Mesendoderm (in vitro differentiated cells): ENCODE measurements at regions not wholly inside any gene's neighbourhood (a gene's known extent, or its start where the extent isn't known, plus 50 kb on each side); places are given as distances from the start of the nearest gene placed in this dataset.

Source experiments
- DNase-seq: peaks from one replicate; pipeline ENCODE4 v3.0.0; 2013
- H2AK5ac ChIP-seq: 2 replicates; pipeline ENCODE4 v1.6.1; 2013; ENCODE audit warnings: low read length, inconsistent platforms
- H2BK120ac ChIP-seq: 2 replicates; pipeline ENCODE4 v1.6.1; 2013; ENCODE audit warnings: low read depth, mild to moderate bottlenecking, low read length, moderate library complexity, mixed read lengths
- H2BK15ac ChIP-seq: replicated peaks from 2 replicates; pipeline ENCODE4 v1.6.1; 2013; ENCODE audit warnings: low read depth, mild to moderate bottlenecking, moderate library complexity
- H2BK5ac ChIP-seq: 2 replicates; pipeline ENCODE4 v1.6.1; 2013; ENCODE audit warnings: low read length, inconsistent platforms
- H3K18ac ChIP-seq: 2 replicates; pipeline ENCODE4 v1.6.1; 2013; ENCODE audit warnings: mild to moderate bottlenecking, low read length, mixed read lengths
- H3K23ac ChIP-seq: one replicate; pipeline ENCODE4 v1.6.1; 2013; ENCODE audit warnings: low read length
- H3K27ac ChIP-seq: 2 replicates; pipeline ENCODE4 v1.5.1; 2013; ENCODE audit warnings: low read depth, mild to moderate bottlenecking, inconsistent platforms, low read length, moderate library complexity
- H3K27me3 ChIP-seq: 2 replicates; pipeline ENCODE4 v1.6.1; 2013; ENCODE audit warnings: low read length, control low read depth, mild to moderate bottlenecking, inconsistent platforms; ENCODE audit not compliant: insufficient read depth, poor library complexity
- H3K36me3 ChIP-seq: 2 replicates; pipeline ENCODE4 v1.6.1; 2013; ENCODE audit warnings: low read length, inconsistent platforms; ENCODE audit not compliant: control insufficient read depth, insufficient read depth
- H3K4ac ChIP-seq: one replicate; pipeline ENCODE4 v1.6.1; 2013; ENCODE audit warnings: low read depth, mild to moderate bottlenecking, low read length, moderate library complexity
- H3K4me1 ChIP-seq: 2 replicates; pipeline ENCODE4 v1.6.1; 2013; ENCODE audit warnings: low read depth, low read length, inconsistent platforms; ENCODE audit not compliant: control insufficient read depth
- H3K4me2 ChIP-seq: 2 replicates; pipeline ENCODE4 v1.6.1; 2013; ENCODE audit warnings: low read length
- H3K4me3 ChIP-seq: 2 replicates; pipeline ENCODE4 v1.5.1; 2013; ENCODE audit warnings: mild to moderate bottlenecking, low read length
- H3K56ac ChIP-seq: one replicate; pipeline ENCODE4 v1.6.1; 2013; ENCODE audit warnings: low read length
- H3K79me1 ChIP-seq: 2 replicates; pipeline ENCODE4 v1.6.1; 2013; ENCODE audit warnings: low read length, inconsistent platforms
- H3K79me2 ChIP-seq: 2 replicates; pipeline ENCODE4 v1.6.1; 2013; ENCODE audit warnings: mild to moderate bottlenecking, low read length; ENCODE audit not compliant: control insufficient read depth, insufficient read depth
- H3K9ac ChIP-seq: 2 replicates; pipeline ENCODE4 v1.6.1; 2013; ENCODE audit warnings: low read length, inconsistent platforms
- H4K5ac ChIP-seq: one replicate; pipeline ENCODE4 v1.6.1; 2013; ENCODE audit warnings: low read length
- H4K8ac ChIP-seq: one replicate; pipeline ENCODE4 v1.6.1; 2013; ENCODE audit warnings: low read depth, mild to moderate bottlenecking, control low read depth, low read length, moderate library complexity
- WGBS: extraction: QIAGEN DNeasy Blood & Tissue Kit; methylation state at CpG from one replicate; pipeline ENCODE4 v1.1.7; 2013; ENCODE audit warnings: low lambda C conversion rate, missing lambda C conversion rate; ENCODE audit not compliant: insufficient coverage; ENCODE audit errors: extremely low coverage; 5-methylcytosine and 5-hydroxymethylcytosine counted together

DNA sequence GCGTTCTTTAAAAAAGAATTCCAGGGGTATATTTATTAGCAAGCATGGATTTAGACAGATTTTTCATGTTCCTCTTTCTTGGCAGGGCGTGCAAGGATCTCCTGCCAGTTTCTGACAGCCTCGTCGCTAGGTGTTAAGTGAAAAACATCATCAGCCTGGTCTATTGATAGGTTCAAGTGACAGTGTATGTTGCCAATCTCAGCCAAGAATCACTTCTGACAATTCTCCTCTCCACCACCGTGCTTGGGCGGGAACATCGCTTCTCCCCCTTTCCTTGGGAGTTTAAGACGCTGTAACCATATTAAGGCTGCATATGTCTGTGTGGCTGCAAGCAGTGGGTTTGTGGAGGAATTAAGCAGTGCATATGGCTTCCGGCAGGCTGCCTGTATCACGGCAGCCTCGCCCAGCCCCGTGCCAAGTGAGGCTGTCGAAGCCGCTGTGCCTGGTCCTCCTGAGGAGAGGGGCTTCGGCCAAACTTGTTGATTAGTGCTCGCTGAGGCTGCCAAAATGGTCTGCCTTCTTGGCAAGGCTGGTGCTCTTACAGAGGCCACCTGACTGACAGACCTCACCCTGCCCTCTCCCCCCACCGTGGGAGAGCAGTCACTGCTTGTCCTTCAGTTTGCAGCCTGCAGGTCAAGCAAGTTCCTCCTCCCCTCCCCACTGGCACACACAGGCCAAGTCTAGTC, 132.2 kb upstream of the MPHOSPH6 start:
- Histone ChIP-seq H3K4me1 (no peaks in the 10 kb centered on the region), H3K36me3 (no peaks in the 10 kb centered on the region), H3K56ac (no peak overlapping the region), H3K4me2 (no peak overlapping the region), H4K8ac (no peak overlapping the region), H3K4me3 (no peak overlapping the region), H3K18ac (no peak overlapping the region), H3K27ac (no peak overlapping the region), H3K79me1 (no peaks in the 10 kb centered on the region), H2BK5ac (no peak overlapping the region), H2AK5ac (no peak overlapping the region), H3K27me3 (no peaks in the 10 kb centered on the region), H3K23ac (no peak overlapping the region), H2BK120ac (no peak overlapping the region), H3K9ac (no peak overlapping the region), H3K79me2 (no peaks in the 10 kb centered on the region), H3K4ac (no peak overlapping the region), H4K5ac (no peak overlapping the region), H2BK15ac (no peak overlapping the region)
- no peak for DNase-seq
- WGBS, result no CpG with 5 or more reads among the region's 17 CpGs

DNA sequence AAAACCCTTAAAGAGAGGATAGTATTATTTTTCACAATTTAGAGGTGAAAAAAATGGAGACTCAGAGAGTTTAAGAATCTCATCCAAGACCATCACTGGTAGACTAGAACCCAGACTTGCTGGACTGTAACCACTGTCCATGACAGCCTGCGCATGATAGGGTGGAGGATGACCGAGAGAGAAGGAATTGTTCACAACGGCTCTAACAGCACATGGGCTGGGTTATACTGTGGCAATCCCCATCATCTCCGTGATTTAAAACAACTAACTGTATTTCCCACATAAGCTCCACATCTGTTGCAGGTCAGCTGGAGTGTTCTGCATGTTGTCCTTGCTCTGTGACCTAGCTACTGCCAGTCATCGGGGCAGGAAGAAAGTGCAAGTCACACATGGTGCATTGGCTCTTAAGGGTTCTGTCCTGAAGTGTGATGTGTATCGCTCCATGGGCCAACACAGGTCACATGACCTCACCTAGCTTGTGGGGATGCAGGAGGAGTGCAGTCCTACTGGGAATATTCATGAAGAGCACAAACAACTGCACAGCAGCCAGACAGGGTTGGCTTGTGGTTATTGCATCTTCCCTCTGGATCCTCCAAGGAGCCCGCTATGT, 131.2 kb upstream of the MPHOSPH6 start:
- Histone ChIP-seq H4K5ac (no peak overlapping the region), H2BK15ac (no peak overlapping the region), H3K36me3 (no peaks in the 10 kb centered on the region), H3K4me2 (no peak overlapping the region), H3K56ac (no peak overlapping the region), H3K27ac (no peak overlapping the region), H3K4me3 (no peak overlapping the region), H3K18ac (no peak overlapping the region), H3K79me2 (no peaks in the 10 kb centered on the region), H3K4ac (no peak overlapping the region), H3K27me3 (no peaks in the 10 kb centered on the region), H3K4me1 (no peaks in the 10 kb centered on the region), H2BK120ac (no peak overlapping the region), H2BK5ac (no peak overlapping the region), H3K79me1 (no peaks in the 10 kb centered on the region), H2AK5ac (no peak overlapping the region), H3K23ac (no peak overlapping the region), H4K8ac (no peak overlapping the region), H3K9ac (no peak overlapping the region)
- WGBS, result no CpG with 5 or more reads among the region's 7 CpGs
- no peak for DNase-seq

DNA sequence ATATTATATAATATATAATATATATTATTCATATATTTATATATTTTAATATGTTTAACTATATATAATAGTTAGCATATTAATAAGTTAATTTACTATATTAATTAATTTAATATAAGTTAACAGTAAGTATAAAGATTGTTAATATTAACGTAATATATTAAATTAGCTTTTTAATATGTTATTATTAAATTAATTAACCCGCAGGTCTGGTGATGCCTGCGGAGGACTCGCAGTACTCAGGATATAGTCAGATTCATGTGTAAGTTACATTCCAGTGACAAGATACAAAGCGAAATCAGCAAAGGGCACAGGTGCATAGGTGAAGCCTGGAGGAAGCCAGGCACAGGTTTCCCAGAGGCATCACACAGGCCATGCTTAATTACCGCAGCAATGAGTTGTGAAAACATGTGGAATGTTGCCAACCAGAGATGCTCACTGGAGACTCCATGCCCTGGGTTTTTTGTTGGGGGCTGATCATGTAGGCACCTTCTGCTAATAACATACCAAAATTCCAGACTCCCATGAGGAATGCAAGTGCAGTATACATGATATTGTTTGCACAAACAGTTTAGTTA, 130.4 kb upstream of the MPHOSPH6 start:
- no peak overlapping the region for H3K9ac ChIP-seq
- no peak overlapping the region for H3K4me2 ChIP-seq
- H2AK5ac ChIP-seq, result no peak overlapping the region
- no peak for DNase-seq
- no peak overlapping the region for H4K8ac ChIP-seq
- H2BK15ac ChIP-seq, result no peak overlapping the region
- H3K4ac ChIP-seq, result no peak overlapping the region
- H3K4me1 ChIP-seq, result no peaks in the 10 kb centered on the region
- H3K4me3 ChIP-seq, result no peak overlapping the region
- H3K18ac ChIP-seq, result no peak overlapping the region
- H4K5ac ChIP-seq, result no peak overlapping the region
- no peaks in the 10 kb centered on the region for H3K79me2 ChIP-seq
- H3K27me3 ChIP-seq, result no peaks in the 10 kb centered on the region
- no peak overlapping the region for H3K27ac ChIP-seq
- H2BK120ac ChIP-seq, result no peak overlapping the region
- WGBS, result 100% methylated on average over 1 of the region's 6 CpGs
- no peak overlapping the region for H3K56ac ChIP-seq
- no peaks in the 10 kb centered on the region for H3K79me1 ChIP-seq
- no peak overlapping the region for H3K23ac ChIP-seq
- H2BK5ac ChIP-seq, result no peak overlapping the region
- no peaks in the 10 kb centered on the region for H3K36me3 ChIP-seq

DNA sequence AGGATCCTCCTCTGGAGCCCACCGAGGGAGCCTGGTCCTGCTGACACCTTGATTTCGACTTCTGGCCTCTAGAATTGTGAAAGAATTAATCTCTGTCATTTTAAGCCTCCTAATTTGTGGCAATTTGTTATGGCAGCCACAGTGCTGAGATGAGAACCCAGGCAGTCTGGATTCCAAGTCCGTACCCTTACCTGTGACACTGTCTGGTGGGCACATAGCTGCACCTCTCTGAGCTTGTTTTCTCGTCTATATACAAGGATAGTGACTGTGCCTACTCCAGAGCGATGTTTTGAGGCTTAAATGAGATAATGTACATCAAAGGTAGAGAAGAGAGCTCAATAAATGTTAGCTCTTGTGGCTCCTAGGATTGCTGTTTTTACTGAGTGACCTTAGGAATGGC, 128.4 kb upstream of the MPHOSPH6 start:
- H4K8ac ChIP-seq, result no peak overlapping the region
- H4K5ac ChIP-seq, result no peak overlapping the region
- no peaks in the 10 kb centered on the region for H3K27me3 ChIP-seq
- no peak for DNase-seq
- H3K23ac ChIP-seq, result no peak overlapping the region
- H3K4ac ChIP-seq, result no peak overlapping the region
- no peak overlapping the region for H2BK15ac ChIP-seq
- no peak overlapping the region for H2AK5ac ChIP-seq
- no peak overlapping the region for H3K4me3 ChIP-seq
- no peak overlapping the region for H3K9ac ChIP-seq
- no peak overlapping the region for H3K27ac ChIP-seq
- H3K79me2 ChIP-seq, result no peaks in the 10 kb centered on the region
- H3K4me2 ChIP-seq, result no peak overlapping the region
- no peaks in the 10 kb centered on the region for H3K79me1 ChIP-seq
- WGBS, result no CpG with 5 or more reads among the region's 5 CpGs
- H3K18ac ChIP-seq, result no peak overlapping the region
- H2BK120ac ChIP-seq, result no peak overlapping the region
- H3K36me3 ChIP-seq, result no peaks in the 10 kb centered on the region
- no peak overlapping the region for H2BK5ac ChIP-seq
- no peaks in the 10 kb centered on the region for H3K4me1 ChIP-seq
- H3K56ac ChIP-seq, result no peak overlapping the region

DNA sequence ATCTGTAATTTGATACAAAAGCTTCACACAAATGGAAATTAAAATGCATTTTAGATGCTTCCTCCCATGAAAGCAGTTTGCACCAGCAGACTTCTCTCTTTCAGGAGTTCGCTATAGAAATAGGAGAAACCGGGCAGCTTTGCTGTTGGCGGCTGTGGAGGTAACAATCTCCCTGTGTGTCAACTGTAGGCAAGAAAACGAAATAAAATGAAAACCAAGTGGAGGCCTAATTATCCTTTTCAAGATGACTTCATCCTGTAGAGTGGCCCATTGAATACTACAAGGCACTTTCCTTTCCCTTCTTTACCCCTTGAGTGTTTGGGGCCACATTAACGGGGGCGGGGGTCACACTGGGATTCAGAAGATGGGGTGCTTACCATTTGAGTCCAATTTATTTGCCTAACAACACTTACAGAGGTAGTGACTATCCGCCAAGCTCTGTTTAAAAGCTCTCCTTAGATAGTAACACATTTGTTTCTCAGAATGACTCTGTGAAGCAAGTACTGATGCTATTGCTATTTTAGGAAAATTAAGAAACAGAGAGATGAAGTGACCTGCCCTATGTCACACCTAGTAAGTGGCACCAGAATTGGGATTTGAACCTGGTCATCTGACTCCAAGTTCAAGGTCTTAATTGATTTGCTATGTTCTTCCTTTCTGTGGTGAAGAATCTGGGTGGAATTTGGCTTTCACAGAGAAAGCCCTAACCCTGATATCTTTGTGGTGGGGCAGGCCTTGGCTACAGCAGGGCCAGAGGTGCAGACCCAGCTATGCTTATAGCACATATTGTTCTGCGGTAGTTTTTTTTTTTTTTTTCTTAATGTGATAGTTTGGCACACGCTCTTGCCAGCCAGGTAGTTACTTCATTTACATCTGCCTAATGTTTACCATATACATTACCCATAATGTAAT, 125.5 kb upstream of the MPHOSPH6 start:
- H3K79me1 ChIP-seq, result no peaks in the 10 kb centered on the region
- no peaks in the 10 kb centered on the region for H3K36me3 ChIP-seq
- H3K27me3 ChIP-seq, result no peaks in the 10 kb centered on the region
- no peak overlapping the region for H2BK15ac ChIP-seq
- no peak overlapping the region for H4K5ac ChIP-seq
- H3K79me2 ChIP-seq, result no peaks in the 10 kb centered on the region
- no peak overlapping the region for H3K4ac ChIP-seq
- no peak overlapping the region for H3K4me2 ChIP-seq
- no peak overlapping the region for H2BK5ac ChIP-seq
- no peak overlapping the region for H3K9ac ChIP-seq
- H3K27ac ChIP-seq, result no peak overlapping the region
- H3K18ac ChIP-seq, result no peak overlapping the region
- no peak overlapping the region for H3K56ac ChIP-seq
- H3K23ac ChIP-seq, result no peak overlapping the region
- H2AK5ac ChIP-seq, result no peak overlapping the region
- H2BK120ac ChIP-seq, result no peak overlapping the region
- H3K4me1 ChIP-seq, result no peaks in the 10 kb centered on the region
- no peak for DNase-seq
- H3K4me3 ChIP-seq, result no peak overlapping the region
- H4K8ac ChIP-seq, result no peak overlapping the region
- WGBS, result no CpG with 5 or more reads among the region's 9 CpGs
